GM20000 (cell line): ENCODE measurements at regions not wholly inside any gene's neighbourhood (a gene's known extent, or its start where the extent isn't known, plus 50 kb on each side); places are given as distances from the start of the nearest gene placed in this dataset.

Experiments used
- DNase-seq: peaks from one replicate; pipeline ENCODE4 v3.0.0; 2012; ENCODE audit warnings: low spot score
- CTCF ChIP-seq: IDR thresholded peaks from 2 replicates; pipeline ENCODE4 v1.5.1; 2012; ENCODE audit warnings: mild to moderate bottlenecking, control low read depth; ENCODE audit errors: extremely low read depth, missing control alignments

GRCh38 chr4:110944501-110944900, 321.6 kb upstream of the PITX2 start:
- no peak for TF ChIP-seq CTCF
- no peak for DNase-seq

GRCh38 chr4:110945600-110945999, 322.7 kb upstream of the PITX2 start:
- TF ChIP-seq CTCF = no peak
- no peak for DNase-seq

- no peak for DNase-seq
- TF ChIP-seq CTCF = no peak
Measured at GRCh38 chr4:110949542-110949941, 326.7 kb upstream of the PITX2 start.

- no peak for DNase-seq
- TF ChIP-seq CTCF = no peak
Measured at GRCh38 chr4:110950731-110951130, 327.9 kb upstream of the PITX2 start.

- no peak for DNase-seq
Measured at GRCh38 chr4:110953191-110953590, 330.3 kb upstream of the PITX2 start.

GRCh38 chr4:110953898-110954297, 331.0 kb upstream of the PITX2 start:
- no peak for DNase-seq
- no peak for TF ChIP-seq CTCF

More at GRCh38 chr4:110953191-110953590, 330.3 kb upstream of the PITX2 start:
- TF ChIP-seq CTCF = no peak

- DNase-seq = no peak
- no peak for TF ChIP-seq CTCF
Measured at GRCh38 chr4:110955748-110956147, 332.9 kb upstream of the PITX2 start.
